Parathyroid adenoma (tissue), 2 donors: ENCODE measurements at regions not wholly inside any gene's neighbourhood (a gene's known extent, or its start where the extent isn't known, plus 50 kb on each side); places are given as distances from the start of the nearest gene placed in this dataset.

ENCODE experiments used
- H2AFZ ChIP-seq: fragments of 300-600 bp; sonication (generic); one replicate; pipeline ENCODE4 v1.7.0; 2017; ENCODE audit warnings: antibody characterized with exemption, mild to moderate bottlenecking
- H3K27ac ChIP-seq: fragments of 300-600 bp; sonication (generic); one replicate; pipeline ENCODE4 v1.7.0; 2017
- H3K27me3 ChIP-seq: fragments of 300-600 bp; sonication (generic); one replicate; pipeline ENCODE4 v1.7.0; 2017; ENCODE audit warnings: low read length; ENCODE audit not compliant: control insufficient read depth, insufficient read depth
- H3K36me3 ChIP-seq: fragments of 300-600 bp; sonication (generic); one replicate; pipeline ENCODE4 v1.7.0; 2017; ENCODE audit warnings: low read length; ENCODE audit not compliant: control insufficient read depth, insufficient read depth
- H3K4me1 ChIP-seq: fragments of 300-600 bp; sonication (generic); one replicate; pipeline ENCODE4 v1.7.0; 2017; ENCODE audit warnings: control low read depth
- H3K4me2 ChIP-seq: fragments of 300-600 bp; sonication (generic); one replicate; pipeline ENCODE4 v1.7.0; 2017; ENCODE audit warnings: low read length
- H3K4me3 ChIP-seq: fragments of 300-600 bp; sonication (generic); one replicate; pipeline ENCODE4 v1.7.0; 2017; ENCODE audit warnings: low read depth, low read length
- H3K79me2 ChIP-seq: fragments of 300-600 bp; sonication (generic); one replicate; pipeline ENCODE4 v1.7.0; 2017; ENCODE audit warnings: control low read depth
- H3K9ac ChIP-seq: fragments of 300-600 bp; sonication (generic); one replicate; pipeline ENCODE4 v1.7.0; 2017; ENCODE audit warnings: mild to moderate bottlenecking
- H3K9me3 ChIP-seq: fragments of 300-600 bp; sonication (generic); one replicate; pipeline ENCODE4 v1.7.0; 2017; ENCODE audit warnings: low read length; ENCODE audit not compliant: control insufficient read depth
- CTCF ChIP-seq: fragments of 300-600 bp; sonication (generic); IDR thresholded peaks from one replicate; pipeline ENCODE4 v1.7.0; 2017; ENCODE audit warnings: antibody characterized with exemption, mild to moderate bottlenecking
- donor health status: primary hyperparathyroidism.

GRCh38 chr2:120441351-120441700 is 95.4 kb downstream of the INHBB start:
- Histone ChIP-seq H3K27me3 (no peaks in the 10 kb centered on the region), H3K27ac (no peak overlapping the region), H3K9me3 (no peaks in the 10 kb centered on the region), H3K4me3 (no peak overlapping the region), H3K36me3 (no peaks in the 10 kb centered on the region), H3K79me2 (no peaks in the 10 kb centered on the region), H3K4me2 (no peak overlapping the region), H2AFZ (no peak overlapping the region), H3K9ac (no peak overlapping the region), H3K4me1 (peaks cover 5% of the 10 kb centered on the region)
- no peak for TF ChIP-seq CTCF

- no peaks in the 10 kb centered on the region for H3K79me2 ChIP-seq
- H3K9ac ChIP-seq: no peak overlapping the region
- no peak overlapping the region for H3K27ac ChIP-seq
- H2AFZ ChIP-seq: peak overlapping the region; percentile 54
- peak overlapping the region; percentile 43 for H3K4me3 ChIP-seq
- H3K9me3 ChIP-seq: no peaks in the 10 kb centered on the region
- peaks cover 5% of the 10 kb centered on the region for H3K4me1 ChIP-seq
- no peaks in the 10 kb centered on the region for H3K27me3 ChIP-seq
- peak overlapping the region; percentile 70 for H3K4me2 ChIP-seq
- TF ChIP-seq CTCF: no peak
- H3K36me3 ChIP-seq: no peaks in the 10 kb centered on the region
Observed at GRCh38 chr2:120441744-120442471, 96.0 kb downstream of the INHBB start.

- no peak for TF ChIP-seq CTCF
- peaks cover 5% of the 10 kb centered on the region for H3K4me1 ChIP-seq
- peak overlapping the region; percentile 70 for H3K4me2 ChIP-seq
- H3K9me3 ChIP-seq: no peaks in the 10 kb centered on the region
- H3K27me3 ChIP-seq: no peaks in the 10 kb centered on the region
- peak overlapping the region; percentile 54 for H2AFZ ChIP-seq
- H3K4me3 ChIP-seq: peak overlapping the region; percentile 43
- H3K79me2 ChIP-seq: no peaks in the 10 kb centered on the region
- no peak overlapping the region for H3K9ac ChIP-seq
- no peak overlapping the region for H3K27ac ChIP-seq
- H3K36me3 ChIP-seq: no peaks in the 10 kb centered on the region
Observed at GRCh38 chr2:120442541-120442922, 96.6 kb downstream of the INHBB start.

GRCh38 chr2:120442923-120443571 is 97.1 kb downstream of the INHBB start:
- no peaks in the 10 kb centered on the region for H3K36me3 ChIP-seq
- H3K27me3 ChIP-seq: no peaks in the 10 kb centered on the region
- no peak for TF ChIP-seq CTCF
- H3K4me3 ChIP-seq: peak overlapping the region; percentile 43
- peak overlapping the region; percentile 70 for H3K4me2 ChIP-seq
- H3K4me1 ChIP-seq: peaks cover 5% of the 10 kb centered on the region
- H3K9me3 ChIP-seq: no peaks in the 10 kb centered on the region
- no peaks in the 10 kb centered on the region for H3K79me2 ChIP-seq
- H3K27ac ChIP-seq: no peak overlapping the region
- H2AFZ ChIP-seq: peak overlapping the region; percentile 54
- H3K9ac ChIP-seq: no peak overlapping the region

GRCh38 chr2:120443946-120444345 is 98.0 kb downstream of the INHBB start:
- Histone ChIP-seq H3K9ac (no peak overlapping the region), H3K4me3 (no peak overlapping the region), H3K27ac (no peak overlapping the region), H3K79me2 (no peaks in the 10 kb centered on the region), H3K4me1 (peaks cover 5% of the 10 kb centered on the region), H3K9me3 (no peaks in the 10 kb centered on the region), H3K4me2 (no peak overlapping the region), H3K36me3 (no peaks in the 10 kb centered on the region), H3K27me3 (no peaks in the 10 kb centered on the region), H2AFZ (no peak overlapping the region)
- no peak for TF ChIP-seq CTCF
